ENCODE measurements at regions not wholly inside any gene's neighbourhood (a gene's known extent, or its start where the extent isn't known, plus 50 kb on each side); places are given as distances from the start of the nearest gene placed in this dataset.

- no peaks in the 10 kb centered on the region for H4K20me1 ChIP-seq (ENCODE audit: insufficient read depth, poor library complexity, severe bottlenecking)
- H3K4me3 ChIP-seq = no peak overlapping the region
- no peak overlapping the region for H3K4me2 ChIP-seq
- H3K27ac ChIP-seq = no peak overlapping the region
- WGBS (ENCODE audit: low lambda C conversion rate, missing lambda C conversion rate) = 85% methylated on average over 3 of the region's 3 CpGs
- no peaks in the 10 kb centered on the region for H3K9me2 ChIP-seq (replicated peaks; ENCODE audit: insufficient read depth)
- no peaks in the 10 kb centered on the region for H3K36me3 ChIP-seq (replicated peaks; ENCODE audit: insufficient read depth, low read depth)
- no peak for DNase-seq (ENCODE audit: low spot score)
- no peak overlapping the region for H2AFZ ChIP-seq
- H3K4me1 ChIP-seq (ENCODE audit: insufficient read depth) = no peaks in the 10 kb centered on the region
- H3K9me3 ChIP-seq (ENCODE audit: low read depth) = no peaks in the 10 kb centered on the region
- TF ChIP-seq EZH2 (IDR thresholded peaks at IDR 0.05; ENCODE audit: borderline replicate concordance) (no peak), EZH2phosphoT487 (IDR thresholded peaks at IDR 0.05; ENCODE audit: low read depth, severe bottlenecking, unreplicated experiment) (no peak), CTCF (IDR thresholded peaks at IDR 0.05; ENCODE audit: poor library complexity) (no peak)
- H3K27me3 ChIP-seq = no peaks in the 10 kb centered on the region
- H3K79me2 ChIP-seq = no peaks in the 10 kb centered on the region
Observed at GRCh38 chr5:162503796-162504195, 436.2 kb downstream of the GABRG2 start.

GRCh38 chr5:162512935-162513565, 445.5 kb downstream of the GABRG2 start:
- no peaks in the 10 kb centered on the region for H3K9me2 ChIP-seq (replicated peaks; ENCODE audit: insufficient read depth)
- H3K4me2 ChIP-seq = no peak overlapping the region
- no peaks in the 10 kb centered on the region for H3K27me3 ChIP-seq
- DNase-seq (ENCODE audit: low spot score) = no peak
- H3K27ac ChIP-seq = no peak overlapping the region
- no peaks in the 10 kb centered on the region for H3K9me3 ChIP-seq (ENCODE audit: low read depth)
- 84% methylated on average over 2 of the region's 3 CpGs for WGBS (ENCODE audit: low lambda C conversion rate, missing lambda C conversion rate)
- no peak overlapping the region for H2AFZ ChIP-seq
- no peaks in the 10 kb centered on the region for H3K4me1 ChIP-seq (ENCODE audit: insufficient read depth)
- H3K79me2 ChIP-seq = no peaks in the 10 kb centered on the region
- H3K36me3 ChIP-seq (replicated peaks; ENCODE audit: insufficient read depth, low read depth) = no peaks in the 10 kb centered on the region
- no peaks in the 10 kb centered on the region for H4K20me1 ChIP-seq (ENCODE audit: insufficient read depth, poor library complexity, severe bottlenecking)
- no peak for TF ChIP-seq CTCF (IDR thresholded peaks at IDR 0.05; ENCODE audit: poor library complexity)
- TF ChIP-seq EZH2 (IDR thresholded peaks at IDR 0.05; ENCODE audit: borderline replicate concordance) = no peak
- TF ChIP-seq EZH2phosphoT487 (IDR thresholded peaks at IDR 0.05; ENCODE audit: low read depth, severe bottlenecking, unreplicated experiment) = no peak
- no peak overlapping the region for H3K4me3 ChIP-seq

GRCh38 chr5:162514116-162514515, 446.5 kb downstream of the GABRG2 start:
- H3K9me2 ChIP-seq (replicated peaks; ENCODE audit: insufficient read depth) = no peaks in the 10 kb centered on the region
- H4K20me1 ChIP-seq (ENCODE audit: insufficient read depth, poor library complexity, severe bottlenecking) = no peaks in the 10 kb centered on the region
- no peak overlapping the region for H3K4me3 ChIP-seq
- DNase-seq (ENCODE audit: low spot score) = no peak
- no peak overlapping the region for H3K27ac ChIP-seq
- TF ChIP-seq EZH2 (IDR thresholded peaks at IDR 0.05; ENCODE audit: borderline replicate concordance) (no peak), EZH2phosphoT487 (IDR thresholded peaks at IDR 0.05; ENCODE audit: low read depth, severe bottlenecking, unreplicated experiment) (no peak), CTCF (IDR thresholded peaks at IDR 0.05; ENCODE audit: poor library complexity) (no peak)
- H3K4me1 ChIP-seq (ENCODE audit: insufficient read depth) = no peaks in the 10 kb centered on the region
- no peak overlapping the region for H2AFZ ChIP-seq
- H3K9me3 ChIP-seq (ENCODE audit: low read depth) = no peaks in the 10 kb centered on the region
- H3K79me2 ChIP-seq = no peaks in the 10 kb centered on the region
- H3K4me2 ChIP-seq = no peak overlapping the region
- H3K27me3 ChIP-seq = no peaks in the 10 kb centered on the region
- no peaks in the 10 kb centered on the region for H3K36me3 ChIP-seq (replicated peaks; ENCODE audit: insufficient read depth, low read depth)
- 86% methylated on average over 2 of the region's 2 CpGs for WGBS (ENCODE audit: low lambda C conversion rate, missing lambda C conversion rate)
